Endothelial cell of umbilical vein (primary cell): ENCODE measurements at regions not wholly inside any gene's neighbourhood (a gene's known extent, or its start where the extent isn't known, plus 50 kb on each side); places are given as distances from the start of the nearest gene placed in this dataset.

Experiments used
- BruUV-seq: library from RNA; stranded (reverse); fragments of 400-500 nt; replicated peaks from 2 replicates; lab custom pipeline; 2021; lab: Mats Ljungman, UMichigan
- CTCF ChIA-PET: fragments of 300-600, 350-600 bp; sonication (Branson Sonifier 250); formaldehyde crosslinking; loops from one replicate; lab custom pipeline; 2021; ENCODE audit warnings: antibody characterized with exemption, inconsistent platforms; lab: Charles Lee
- POLR2A ChIA-PET: fragments of 300-600, 350-600 bp; sonication (Branson Sonifier 250); formaldehyde crosslinking; loops from one replicate; lab custom pipeline; 2021; ENCODE audit warnings: antibody characterized with exemption, inconsistent platforms; lab: Charles Lee
- DNase-seq: peaks from one replicate; pipeline ENCODE4 v3.0.0-alpha.2; 2011; ENCODE audit warnings: low read depth, low spot score
- FAIRE-seq: peaks from 2 replicates; lab custom pipeline; 2011; peaks lifted over from hg19 to GRCh38; lab: Jason Lieb, UNC
- H2AFZ ChIP-seq: 2 replicates; pipeline ENCODE4 v1.6.0; 2012; ENCODE audit warnings: low read depth, low read length, control low read depth, inconsistent platforms
- H3K27ac ChIP-seq: 2 replicates; pipeline ENCODE4 v1.5.1; 2011; ENCODE audit warnings: low read depth, mild to moderate bottlenecking, control low read depth, low read length, moderate library complexity; ENCODE audit not compliant: insufficient read depth
- H3K27me3 ChIP-seq, 2 experiments: 2 replicates each; pipeline versions ENCODE4 v1.6.0 to v1.6.1; 2011; ENCODE audit warnings: low read length in 2 of 2, mixed read lengths in 1 of 2; ENCODE audit not compliant: control insufficient read depth in 2 of 2, insufficient read depth in 2 of 2
- H3K36me3 ChIP-seq, 2 experiments: 2 replicates in 1 of 2; 3 replicates in 1 of 2; pipeline ENCODE4 v1.5.1; 2011; ENCODE audit warnings: low read length in 2 of 2, mild to moderate bottlenecking in 1 of 2, moderate library complexity in 1 of 2; ENCODE audit not compliant: control insufficient read depth in 2 of 2, insufficient read depth in 2 of 2; ENCODE audit errors: extremely low read depth in 1 of 2
- H3K4me1 ChIP-seq: 3 replicates; pipeline ENCODE4 v1.5.1; 2011; ENCODE audit warnings: mild to moderate bottlenecking, low read length; ENCODE audit not compliant: control insufficient read depth, insufficient read depth; ENCODE audit errors: extremely low read depth
- H3K4me2 ChIP-seq: 2 replicates; pipeline ENCODE4 v1.6.1; 2011; ENCODE audit warnings: low read length, control low read depth, mixed read lengths; ENCODE audit not compliant: insufficient read depth
- H3K4me3 ChIP-seq, 3 experiments: fragments of 200-600 bp in 1 of 3; sonication (generic), shearing (Covaris generic) in 1 of 3; replicated peaks in 1 of 3; 2 replicates each; pipeline ENCODE4 v1.5.1; 2011 to 2016; ENCODE audit warnings: control low read depth in 3 of 3, low read length in 3 of 3, mild to moderate bottlenecking in 2 of 3, inconsistent platforms in 1 of 3, low read depth in 1 of 3, moderate library complexity in 1 of 3; ENCODE audit not compliant: insufficient read depth in 1 of 3
- H3K79me2 ChIP-seq: 2 replicates; pipeline ENCODE4 v1.6.0; 2012; ENCODE audit warnings: low read length, inconsistent platforms; ENCODE audit not compliant: control insufficient read depth, insufficient read depth
- H3K9ac ChIP-seq: replicated peaks from 2 replicates; pipeline ENCODE3; 2011; ENCODE audit warnings: low read length, control low read depth; ENCODE audit not compliant: insufficient read depth; ENCODE audit errors: extremely low read depth
- H3K9me1 ChIP-seq: replicated peaks from 3 replicates; pipeline ENCODE4 v1.6.0; 2011; ENCODE audit warnings: mild to moderate bottlenecking, low read length; ENCODE audit not compliant: control insufficient read depth, insufficient read depth; ENCODE audit errors: extremely low read depth
- H3K9me3 ChIP-seq: replicated peaks from 2 replicates; pipeline ENCODE4 v1.5.1; 2012; ENCODE audit warnings: low read length, inconsistent platforms; ENCODE audit not compliant: control insufficient read depth, insufficient read depth
- H4K20me1 ChIP-seq: replicated peaks from 2 replicates; pipeline ENCODE3; 2011; ENCODE audit warnings: mild to moderate bottlenecking, low read length; ENCODE audit not compliant: control insufficient read depth, insufficient read depth; ENCODE audit errors: extremely low read depth
- CTCF ChIP-seq, 2 donors: IDR thresholded peaks; 1 replicate in 1 of 2; 2 replicates in 1 of 2; pipeline ENCODE4 v1.5.1; 2011; ENCODE audit warnings: low read length in 2 of 2, mild to moderate bottlenecking in 2 of 2, moderate library complexity in 2 of 2, control low read depth in 1 of 2, inconsistent platforms in 1 of 2, low read depth in 1 of 2; ENCODE audit not compliant: insufficient read depth in 1 of 2; ENCODE audit errors: extremely low read depth in 1 of 2
- EZH2 ChIP-seq: IDR thresholded peaks from 2 replicates; pipeline ENCODE4 v1.6.1; 2012; ENCODE audit warnings: borderline replicate concordance, low read depth, mild to moderate bottlenecking, moderate library complexity, low read length, inconsistent platforms; ENCODE audit not compliant: severe bottlenecking
- FOS ChIP-seq: IDR thresholded peaks from 2 replicates; pipeline ENCODE4 v1.6.1; 2011; ENCODE audit warnings: mild to moderate bottlenecking, low read length, moderate library complexity, borderline replicate concordance; ENCODE audit not compliant: insufficient read depth
- GATA2 ChIP-seq: IDR thresholded peaks from 2 replicates; pipeline ENCODE4 v1.7.0; 2011; ENCODE audit warnings: low read depth, mild to moderate bottlenecking, moderate library complexity, mixed read lengths, low read length; ENCODE audit not compliant: insufficient read length, insufficient read depth
- JUN ChIP-seq: IDR thresholded peaks from 2 replicates; pipeline ENCODE4 v1.6.1; 2011; ENCODE audit warnings: borderline replicate concordance, low read depth; ENCODE audit not compliant: insufficient read length, insufficient read depth
- MAX ChIP-seq: IDR thresholded peaks from 2 replicates; pipeline ENCODE4 v1.6.1; 2011; ENCODE audit not compliant: insufficient read depth, insufficient read length
- MYC ChIP-seq: IDR thresholded peaks from one replicate; pipeline ENCODE4 v1.6.1; 2011; ENCODE audit warnings: mild to moderate bottlenecking, low read depth, low read length
- POLR2A ChIP-seq: IDR thresholded peaks from 2 replicates; pipeline ENCODE4 v1.6.1; 2012; ENCODE audit warnings: low read depth, mild to moderate bottlenecking, control low read depth, low read length
- POLR2AphosphoS5 ChIP-seq: IDR thresholded peaks from 2 replicates; pipeline ENCODE4 v1.6.1; 2012; ENCODE audit warnings: low read depth, mild to moderate bottlenecking, control low read depth, low read length, moderate library complexity; ENCODE audit not compliant: insufficient read depth
- dilution Hi-C: fragments of 300-500 bp; cut with MboI; formaldehyde crosslinking; loops from one replicate; pipeline ENCODE4 v1.15.0; 2019; ENCODE audit warnings: low sequenced_read_pairs; ENCODE audit not compliant: extremely low pct_ligation_motif_present
- intact Hi-C: fragments of 100-400 bp; cut with micrococcal nuclease; formaldehyde crosslinking; loops from one replicate; pipeline ENCODE4 v1.10.0; 2022

GRCh38 chr11:131299598-131300438 lies 70.6 kb upstream of the NTM start:
- DNase-seq (no peak), FAIRE-seq (no peak)
- Histone ChIP-seq H2AFZ (no peak overlapping the region), H4K20me1 (no peaks in the 10 kb centered on the region), H3K36me3 (no peaks in the 10 kb centered on the region), H3K9ac (no peak overlapping the region), H3K27ac (no peak overlapping the region), H3K9me1 (no peaks in the 10 kb centered on the region), H3K79me2 (no peaks in the 10 kb centered on the region), H3K27me3 (no peaks in the 10 kb centered on the region), H3K4me1 (no peaks in the 10 kb centered on the region), H3K4me3 (no peak overlapping the region), H3K4me2 (no peak overlapping the region), H3K9me3 (peaks cover 4% of the 10 kb centered on the region)
- intact Hi-C loops: no loop called here
- dilution Hi-C loops: no loop called here
- TF ChIP-seq JUN (no peak), FOS (no peak), POLR2AphosphoS5 (no peak), POLR2A (no peak), GATA2 (no peak), EZH2 (no peak), MAX (no peak), MYC (no peak), CTCF (IDR thresholded peaks at IDR 0.05; ENCODE audit: extremely low read depth in 1 of 2, insufficient read depth in 1 of 2, low read depth in 1 of 2, low read length in 2 of 2) (no peak)
- POLR2A ChIA-PET: no interaction called here
- no TSS peak for BruUV-seq
- CTCF ChIA-PET: no interaction called here
